Mammary epithelial cell (primary cell): ENCODE measurements at regions not wholly inside any gene's neighbourhood (a gene's known extent, or its start where the extent isn't known, plus 50 kb on each side); places are given as distances from the start of the nearest gene placed in this dataset.
"Not testable (repeated sequence)": the region's sequence is repeated elsewhere in the genome, so short reads cannot be mapped to it uniquely, and the experiment has no call there.

Source experiments
- EZH2 ChIP-seq: IDR thresholded peaks from 2 replicates; pipeline ENCODE4 v1.6.1; 2012; ENCODE audit warnings: low read length, inconsistent platforms, borderline replicate concordance
- TF ChIP-seq, protein P1 (sequence below), 2 donors: IDR thresholded peaks in 1 of 2; conservative IDR thresholded peaks in 1 of 2; 2 replicates each; pipeline ENCODE4 v1.5.1; 2011 to 2012; ENCODE audit warnings: inconsistent platforms in 2 of 2, low read length in 2 of 2, mild to moderate bottlenecking in 2 of 2, control low read depth in 1 of 2, low read depth in 1 of 2; ENCODE audit not compliant: insufficient read depth in 1 of 2; ENCODE audit errors: extremely low read depth in 1 of 2

DNA sequence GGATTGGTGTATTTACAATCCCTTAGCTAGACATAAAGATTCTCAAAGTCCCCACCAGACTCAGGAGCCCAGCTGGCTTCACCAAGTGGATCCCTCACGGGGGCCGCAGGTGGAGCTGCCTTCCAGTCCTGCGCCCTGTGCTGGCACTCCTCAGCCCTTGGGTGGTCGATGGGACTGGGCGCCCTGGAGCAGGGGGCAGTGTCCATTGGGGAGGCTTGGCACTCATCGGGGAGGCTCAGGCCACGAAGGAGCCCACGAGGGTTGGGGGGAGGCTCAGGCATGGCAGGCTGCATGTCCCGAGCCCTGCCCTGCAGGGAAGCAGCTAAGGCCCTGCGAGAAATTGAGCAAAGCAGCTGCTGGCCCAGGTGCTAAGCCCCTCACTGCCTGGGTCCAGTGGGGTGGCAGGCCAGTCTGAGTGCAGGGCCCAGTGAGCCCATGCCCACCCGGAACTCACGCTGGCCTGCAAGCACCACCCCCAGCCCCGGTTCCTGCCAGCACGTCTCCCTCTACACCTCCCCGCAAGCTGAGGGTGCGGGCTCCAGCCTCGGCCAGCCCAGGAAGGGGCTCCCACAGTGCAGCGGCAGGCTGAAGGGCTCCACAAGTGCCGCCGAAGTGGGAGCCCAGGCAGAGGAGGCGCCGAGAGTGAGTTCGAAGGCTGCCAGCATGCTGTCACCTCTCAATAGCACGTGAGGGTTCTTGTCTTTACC, 198.5 kb downstream of the ADRA2C start:
- TF ChIP-seq, protein P1, sequence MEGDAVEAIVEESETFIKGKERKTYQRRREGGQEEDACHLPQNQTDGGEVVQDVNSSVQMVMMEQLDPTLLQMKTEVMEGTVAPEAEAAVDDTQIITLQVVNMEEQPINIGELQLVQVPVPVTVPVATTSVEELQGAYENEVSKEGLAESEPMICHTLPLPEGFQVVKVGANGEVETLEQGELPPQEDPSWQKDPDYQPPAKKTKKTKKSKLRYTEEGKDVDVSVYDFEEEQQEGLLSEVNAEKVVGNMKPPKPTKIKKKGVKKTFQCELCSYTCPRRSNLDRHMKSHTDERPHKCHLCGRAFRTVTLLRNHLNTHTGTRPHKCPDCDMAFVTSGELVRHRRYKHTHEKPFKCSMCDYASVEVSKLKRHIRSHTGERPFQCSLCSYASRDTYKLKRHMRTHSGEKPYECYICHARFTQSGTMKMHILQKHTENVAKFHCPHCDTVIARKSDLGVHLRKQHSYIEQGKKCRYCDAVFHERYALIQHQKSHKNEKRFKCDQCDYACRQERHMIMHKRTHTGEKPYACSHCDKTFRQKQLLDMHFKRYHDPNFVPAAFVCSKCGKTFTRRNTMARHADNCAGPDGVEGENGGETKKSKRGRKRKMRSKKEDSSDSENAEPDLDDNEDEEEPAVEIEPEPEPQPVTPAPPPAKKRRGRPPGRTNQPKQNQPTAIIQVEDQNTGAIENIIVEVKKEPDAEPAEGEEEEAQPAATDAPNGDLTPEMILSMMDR (conservative IDR thresholded peaks at IDR 0.05 in 1 of 2, IDR thresholded peaks at IDR 0.05 in 1 of 2; ENCODE audit: extremely low read depth in 1 of 2, insufficient read depth in 1 of 2, low read depth in 1 of 2, low read length in 2 of 2): not testable (repeated sequence)
- not testable (repeated sequence) for TF ChIP-seq EZH2
